SK-N-SH treated with all-trans-retinoic acid at 6 μM for 48 hours (cell line): ENCODE measurements at regions not wholly inside any gene's neighbourhood (a gene's known extent, or its start where the extent isn't known, plus 50 kb on each side); places are given as distances from the start of the nearest gene placed in this dataset.

ENCODE experiments used
- ARNTL ChIP-seq: fragments of 450-650 bp; formaldehyde crosslinking; IDR thresholded peaks from 2 replicates; pipeline ENCODE4 v1.5.0; 2020; ENCODE audit warnings: low read depth, mild to moderate bottlenecking, moderate library complexity, borderline replicate concordance
- BACH2 ChIP-seq: fragments of 250-450 bp; sonication (Bioruptor Pico); IDR thresholded peaks from 2 replicates; pipeline ENCODE4 v1.9.0; 2021; ENCODE audit warnings: mild to moderate bottlenecking, borderline replicate concordance
- CSDC2 ChIP-seq: fragments of 250-450 bp; sonication (Bioruptor Pico); IDR thresholded peaks from 2 replicates; pipeline ENCODE4 v1.5.0; 2020; ENCODE audit warnings: mild to moderate bottlenecking, moderate library complexity
- OSR1 ChIP-seq: fragments of 250-450 bp; sonication (Bioruptor Pico); IDR thresholded peaks from 2 replicates; pipeline ENCODE4 v1.8.0; 2022; ENCODE audit warnings: moderate library complexity, mild to moderate bottlenecking, inconsistent platforms
- PATZ1 ChIP-seq: fragments of 250-450 bp; sonication (Bioruptor Pico); IDR thresholded peaks from 2 replicates; pipeline ENCODE4 v1.8.0; 2020; ENCODE audit warnings: mild to moderate bottlenecking, moderate library complexity, borderline replicate concordance
- PPARA ChIP-seq: fragments of 250-450 bp; sonication (Bioruptor Pico); IDR thresholded peaks from 2 replicates; pipeline ENCODE4 v1.5.0; 2020; ENCODE audit warnings: mild to moderate bottlenecking, borderline replicate concordance
- RARB ChIP-seq: fragments of 250-450 bp; sonication (Bioruptor Pico); IDR thresholded peaks from 2 replicates; pipeline ENCODE4 v1.8.0; 2021; ENCODE audit warnings: mild to moderate bottlenecking, moderate library complexity
- ZFP30 ChIP-seq: fragments of 450-650 bp; formaldehyde crosslinking; IDR thresholded peaks from 2 replicates; pipeline ENCODE4 v1.5.0; 2022; ENCODE audit warnings: mild to moderate bottlenecking, moderate library complexity
- ZNF70 ChIP-seq: fragments of 450-650 bp; formaldehyde crosslinking; IDR thresholded peaks from 2 replicates; pipeline ENCODE4 v1.5.0; 2020; ENCODE audit warnings: mild to moderate bottlenecking, moderate library complexity
- ZNF8 ChIP-seq: fragments of 450-650 bp; formaldehyde crosslinking; IDR thresholded peaks from 2 replicates; pipeline ENCODE4 v1.5.0; 2020; ENCODE audit warnings: mild to moderate bottlenecking, moderate library complexity
- TF ChIP-seq, protein P1 (sequence below): fragments of 250-450 bp; sonication (Bioruptor Pico); IDR thresholded peaks from 2 replicates; pipeline ENCODE4 v1.8.0; 2021; ENCODE audit warnings: low read depth, mild to moderate bottlenecking, moderate library complexity, borderline replicate concordance
- TF ChIP-seq, protein P2 (sequence below): fragments of 250-450 bp; sonication (Bioruptor Pico); IDR thresholded peaks from 2 replicates; pipeline ENCODE4 v1.5.1; 2020; ENCODE audit warnings: low read depth, mild to moderate bottlenecking, moderate library complexity

DNA sequence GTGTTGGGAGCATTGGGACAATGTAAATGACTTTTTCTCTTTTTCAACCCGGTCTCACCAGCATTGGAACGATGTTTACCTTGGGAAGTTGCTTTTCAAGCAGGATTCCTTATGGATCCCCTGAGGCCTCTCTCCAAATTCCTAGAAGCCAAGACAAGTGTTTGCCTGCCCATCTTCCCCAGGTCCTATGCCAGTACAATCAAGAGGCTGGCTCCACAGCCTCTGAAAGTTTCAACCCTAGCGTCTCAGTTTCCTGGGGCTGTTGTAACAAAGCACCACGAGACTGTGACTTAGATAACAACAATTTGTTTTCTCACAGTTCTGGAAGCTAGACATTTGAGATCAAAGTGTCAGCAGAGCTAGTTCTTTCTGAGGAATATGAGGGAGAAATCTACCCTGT is 347.2 kb upstream of the UMPS start:
- no peak for TF ChIP-seq ARNTL
- no peak for TF ChIP-seq ZNF8 (CRISPR knock-in tag)
- no peak for TF ChIP-seq OSR1 (CRISPR knock-in tag)
- TF ChIP-seq CSDC2 (CRISPR knock-in tag) = no peak
- TF ChIP-seq PATZ1 (CRISPR knock-in tag) = no peak
- no peak for TF ChIP-seq RARB
- TF ChIP-seq, protein P1, sequence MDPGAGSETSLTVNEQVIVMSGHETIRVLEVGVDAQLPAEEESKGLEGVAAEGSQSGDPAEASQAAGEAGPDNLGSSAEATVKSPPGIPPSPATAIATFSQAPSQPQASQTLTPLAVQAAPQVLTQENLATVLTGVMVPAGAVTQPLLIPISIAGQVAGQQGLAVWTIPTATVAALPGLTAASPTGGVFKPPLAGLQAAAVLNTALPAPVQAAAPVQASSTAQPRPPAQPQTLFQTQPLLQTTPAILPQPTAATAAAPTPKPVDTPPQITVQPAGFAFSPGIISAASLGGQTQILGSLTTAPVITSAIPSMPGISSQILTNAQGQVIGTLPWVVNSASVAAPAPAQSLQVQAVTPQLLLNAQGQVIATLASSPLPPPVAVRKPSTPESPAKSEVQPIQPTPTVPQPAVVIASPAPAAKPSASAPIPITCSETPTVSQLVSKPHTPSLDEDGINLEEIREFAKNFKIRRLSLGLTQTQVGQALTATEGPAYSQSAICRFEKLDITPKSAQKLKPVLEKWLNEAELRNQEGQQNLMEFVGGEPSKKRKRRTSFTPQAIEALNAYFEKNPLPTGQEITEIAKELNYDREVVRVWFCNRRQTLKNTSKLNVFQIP (CRISPR knock-in tag) = no peak
- TF ChIP-seq ZNF70 (CRISPR knock-in tag) = no peak
- TF ChIP-seq, protein P2, sequence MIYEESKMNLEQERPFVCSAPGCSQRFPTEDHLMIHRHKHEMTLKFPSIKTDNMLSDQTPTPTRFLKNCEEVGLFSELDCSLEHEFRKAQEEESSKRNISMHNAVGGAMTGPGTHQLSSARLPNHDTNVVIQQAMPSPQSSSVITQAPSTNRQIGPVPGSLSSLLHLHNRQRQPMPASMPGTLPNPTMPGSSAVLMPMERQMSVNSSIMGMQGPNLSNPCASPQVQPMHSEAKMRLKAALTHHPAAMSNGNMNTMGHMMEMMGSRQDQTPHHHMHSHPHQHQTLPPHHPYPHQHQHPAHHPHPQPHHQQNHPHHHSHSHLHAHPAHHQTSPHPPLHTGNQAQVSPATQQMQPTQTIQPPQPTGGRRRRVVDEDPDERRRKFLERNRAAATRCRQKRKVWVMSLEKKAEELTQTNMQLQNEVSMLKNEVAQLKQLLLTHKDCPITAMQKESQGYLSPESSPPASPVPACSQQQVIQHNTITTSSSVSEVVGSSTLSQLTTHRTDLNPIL (CRISPR knock-in tag) = no peak
- no peak for TF ChIP-seq ZFP30
- no peak for TF ChIP-seq PPARA (CRISPR knock-in tag)
- no peak for TF ChIP-seq BACH2 (CRISPR knock-in tag)
